ENCODE measurements at regions not wholly inside any gene's neighbourhood (a gene's known extent, or its start where the extent isn't known, plus 50 kb on each side); places are given as distances from the start of the nearest gene placed in this dataset.
"Not testable (repeated sequence)": the region's sequence is repeated elsewhere in the genome, so short reads cannot be mapped to it uniquely, and the experiment has no call there.

DNA sequence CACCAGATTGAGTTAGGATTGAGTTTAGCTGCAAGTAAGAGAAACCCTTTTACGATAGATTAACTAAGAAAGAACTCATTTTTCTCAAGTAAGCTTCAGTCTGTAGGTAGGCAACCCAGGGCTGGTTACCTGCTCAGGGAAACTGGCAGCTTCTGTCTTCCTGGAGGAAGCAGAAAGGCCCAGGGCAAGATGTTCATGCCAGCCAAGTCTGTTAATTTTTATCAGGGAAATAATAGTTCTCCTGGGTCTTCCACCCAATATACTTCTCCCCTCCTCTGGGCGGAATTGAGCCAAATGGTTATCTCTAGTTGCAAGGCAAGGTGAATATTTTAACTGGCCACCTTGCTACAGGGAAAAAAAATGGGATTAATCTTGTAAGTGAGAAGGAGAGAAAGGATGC lies 98.2 kb downstream of the UTRN start:
- H3K4me1 ChIP-seq (ENCODE audit: low read depth, poor library complexity, severe bottlenecking), result no peaks in the 10 kb centered on the region
- no peaks in the 10 kb centered on the region for H3K79me2 ChIP-seq (ENCODE audit: insufficient read depth, low read depth)
- H3K9ac ChIP-seq, result no peak overlapping the region
- H2AFZ ChIP-seq (ENCODE audit: low read depth), result no peak overlapping the region
- H3K27ac ChIP-seq, result no peak overlapping the region
- no peak overlapping the region for H3K4me2 ChIP-seq
- no peaks in the 10 kb centered on the region for H3K36me3 ChIP-seq (ENCODE audit: insufficient read depth)
- no peaks in the 10 kb centered on the region for H3K27me3 ChIP-seq (ENCODE audit: insufficient read depth, low read depth)
- no peak overlapping the region for H3K4me3 ChIP-seq (IDR thresholded peaks at IDR 0.05; ENCODE audit: insufficient read depth, low read depth, low read length)
- TF ChIP-seq, protein P1, sequence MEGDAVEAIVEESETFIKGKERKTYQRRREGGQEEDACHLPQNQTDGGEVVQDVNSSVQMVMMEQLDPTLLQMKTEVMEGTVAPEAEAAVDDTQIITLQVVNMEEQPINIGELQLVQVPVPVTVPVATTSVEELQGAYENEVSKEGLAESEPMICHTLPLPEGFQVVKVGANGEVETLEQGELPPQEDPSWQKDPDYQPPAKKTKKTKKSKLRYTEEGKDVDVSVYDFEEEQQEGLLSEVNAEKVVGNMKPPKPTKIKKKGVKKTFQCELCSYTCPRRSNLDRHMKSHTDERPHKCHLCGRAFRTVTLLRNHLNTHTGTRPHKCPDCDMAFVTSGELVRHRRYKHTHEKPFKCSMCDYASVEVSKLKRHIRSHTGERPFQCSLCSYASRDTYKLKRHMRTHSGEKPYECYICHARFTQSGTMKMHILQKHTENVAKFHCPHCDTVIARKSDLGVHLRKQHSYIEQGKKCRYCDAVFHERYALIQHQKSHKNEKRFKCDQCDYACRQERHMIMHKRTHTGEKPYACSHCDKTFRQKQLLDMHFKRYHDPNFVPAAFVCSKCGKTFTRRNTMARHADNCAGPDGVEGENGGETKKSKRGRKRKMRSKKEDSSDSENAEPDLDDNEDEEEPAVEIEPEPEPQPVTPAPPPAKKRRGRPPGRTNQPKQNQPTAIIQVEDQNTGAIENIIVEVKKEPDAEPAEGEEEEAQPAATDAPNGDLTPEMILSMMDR (conservative IDR thresholded peaks at IDR 0.05; ENCODE audit: low read depth, low read length), result no peak
- no peaks in the 10 kb centered on the region for H4K20me1 ChIP-seq (ENCODE audit: insufficient read depth)

DNA sequence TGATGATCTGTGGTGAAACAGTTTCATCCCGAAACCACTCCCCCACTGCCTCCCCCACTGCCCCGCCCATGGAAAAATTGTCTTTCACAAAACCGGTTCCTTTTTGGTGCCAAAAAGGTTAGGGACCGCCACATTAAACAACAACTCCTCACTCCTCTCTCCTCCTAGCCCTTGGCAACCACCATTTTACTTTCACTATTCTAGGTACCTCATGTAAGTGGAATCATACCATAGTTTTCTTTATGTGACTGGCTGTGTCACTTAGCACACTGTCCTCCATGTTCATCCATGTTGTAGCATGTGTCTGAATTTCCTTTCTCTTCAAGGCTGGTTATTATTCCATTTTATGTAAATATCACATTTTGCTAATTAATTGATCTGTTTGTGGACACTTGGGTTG lies 99.3 kb downstream of the UTRN start:
- no peaks in the 10 kb centered on the region for H3K36me3 ChIP-seq (ENCODE audit: insufficient read depth)
- no peaks in the 10 kb centered on the region for H3K4me1 ChIP-seq (ENCODE audit: low read depth, poor library complexity, severe bottlenecking)
- no peaks in the 10 kb centered on the region for H3K79me2 ChIP-seq (ENCODE audit: insufficient read depth, low read depth)
- H3K4me2 ChIP-seq, result no peak overlapping the region
- H3K27ac ChIP-seq, result no peak overlapping the region
- no peaks in the 10 kb centered on the region for H3K27me3 ChIP-seq (ENCODE audit: insufficient read depth, low read depth)
- TF ChIP-seq, protein P1 (conservative IDR thresholded peaks at IDR 0.05; ENCODE audit: low read depth, low read length), result no peak
- no peaks in the 10 kb centered on the region for H4K20me1 ChIP-seq (ENCODE audit: insufficient read depth)
- no peak overlapping the region for H3K4me3 ChIP-seq (IDR thresholded peaks at IDR 0.05; ENCODE audit: insufficient read depth, low read depth, low read length)
- H3K9ac ChIP-seq, result no peak overlapping the region
- no peak overlapping the region for H2AFZ ChIP-seq (ENCODE audit: low read depth)

DNA sequence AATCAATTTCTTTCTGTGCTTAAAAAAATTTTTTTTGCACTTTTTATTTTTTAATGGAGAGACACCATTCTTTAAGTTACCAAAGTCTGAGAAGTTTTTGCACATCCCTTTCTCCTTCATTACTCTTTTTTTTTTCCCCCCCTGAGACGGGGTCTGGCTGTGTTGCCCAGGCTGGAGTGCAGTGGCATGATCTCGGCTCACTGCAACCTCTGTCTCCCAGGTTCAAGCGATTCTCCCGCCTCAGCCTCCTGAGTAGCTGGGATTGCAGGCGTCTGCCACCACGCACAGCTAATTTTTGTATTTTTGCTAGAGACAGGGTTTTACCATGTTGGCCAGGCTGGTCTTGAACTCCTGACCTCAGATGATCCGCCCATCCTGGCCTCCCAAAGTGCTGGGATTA lies 104.3 kb downstream of the UTRN start:
- not testable (repeated sequence) for H4K20me1 ChIP-seq (ENCODE audit: insufficient read depth); H3K4me2 ChIP-seq; H3K4me1 ChIP-seq (ENCODE audit: low read depth, poor library complexity, severe bottlenecking); H3K79me2 ChIP-seq (ENCODE audit: insufficient read depth, low read depth); H3K4me3 ChIP-seq (IDR thresholded peaks at IDR 0.05; ENCODE audit: insufficient read depth, low read depth, low read length); H2AFZ ChIP-seq (ENCODE audit: low read depth); H3K9ac ChIP-seq; H3K27ac ChIP-seq; H3K36me3 ChIP-seq (ENCODE audit: insufficient read depth); H3K27me3 ChIP-seq (ENCODE audit: insufficient read depth, low read depth)

DNA sequence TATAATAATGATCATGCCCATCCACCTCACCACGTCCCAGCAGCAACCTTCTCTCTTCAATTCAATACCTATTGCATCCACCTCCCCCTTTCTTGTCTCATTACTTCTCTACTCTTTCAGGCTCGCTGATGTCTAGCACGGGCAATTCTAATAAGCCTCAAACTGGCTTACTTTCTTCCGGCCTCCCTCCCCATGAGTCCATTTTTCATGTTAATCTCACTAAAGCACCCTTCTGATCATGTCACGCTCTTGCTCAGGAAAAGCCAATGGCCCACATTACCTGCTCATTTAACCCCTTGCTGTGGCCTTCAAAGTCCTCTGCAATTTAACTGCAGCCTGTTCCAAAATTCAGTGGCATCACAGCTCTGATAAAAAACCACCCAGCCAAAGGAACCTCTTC lies 105.1 kb downstream of the UTRN start:
- no peaks in the 10 kb centered on the region for H3K4me1 ChIP-seq (ENCODE audit: low read depth, poor library complexity, severe bottlenecking)
- H3K27me3 ChIP-seq (ENCODE audit: insufficient read depth, low read depth), result no peaks in the 10 kb centered on the region
- no peaks in the 10 kb centered on the region for H3K79me2 ChIP-seq (ENCODE audit: insufficient read depth, low read depth)
- H2AFZ ChIP-seq (ENCODE audit: low read depth), result no peak overlapping the region
- no peaks in the 10 kb centered on the region for H4K20me1 ChIP-seq (ENCODE audit: insufficient read depth)
- H3K4me2 ChIP-seq, result no peak overlapping the region
- H3K36me3 ChIP-seq (ENCODE audit: insufficient read depth), result no peaks in the 10 kb centered on the region
- no peak overlapping the region for H3K9ac ChIP-seq
- H3K27ac ChIP-seq, result no peak overlapping the region
- TF ChIP-seq, protein P1 (conservative IDR thresholded peaks at IDR 0.05; ENCODE audit: low read depth, low read length), result no peak
- H3K4me3 ChIP-seq (IDR thresholded peaks at IDR 0.05; ENCODE audit: insufficient read depth, low read depth, low read length), result no peak overlapping the region

DNA sequence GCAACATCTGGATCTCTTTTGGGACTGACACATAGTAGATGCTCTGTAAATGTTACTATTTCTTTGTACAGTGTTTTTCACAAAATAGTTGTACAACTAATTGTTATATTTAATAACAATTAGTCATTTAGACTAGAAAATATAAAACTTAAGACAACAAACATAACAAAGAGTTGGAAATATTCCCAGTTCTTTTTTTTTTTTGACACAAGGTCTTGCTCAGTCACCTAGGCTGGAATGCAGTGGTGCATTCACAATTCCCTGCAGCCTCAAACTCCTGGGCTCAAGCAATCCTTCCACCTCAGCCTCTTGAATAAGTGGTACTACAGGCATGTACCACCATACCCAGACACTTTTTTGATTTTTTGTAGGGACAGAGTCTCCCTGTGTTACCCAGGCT lies 105.8 kb downstream of the UTRN start:
- Histone ChIP-seq H2AFZ (ENCODE audit: low read depth) (no peak overlapping the region), H3K4me1 (ENCODE audit: low read depth, poor library complexity, severe bottlenecking) (no peaks in the 10 kb centered on the region), H3K27ac (no peak overlapping the region), H3K4me3 (IDR thresholded peaks at IDR 0.05; ENCODE audit: insufficient read depth, low read depth, low read length) (no peak overlapping the region), H4K20me1 (ENCODE audit: insufficient read depth) (no peaks in the 10 kb centered on the region), H3K4me2 (no peak overlapping the region), H3K9ac (no peak overlapping the region), H3K36me3 (ENCODE audit: insufficient read depth) (no peaks in the 10 kb centered on the region), H3K27me3 (ENCODE audit: insufficient read depth, low read depth) (no peaks in the 10 kb centered on the region), H3K79me2 (ENCODE audit: insufficient read depth, low read depth) (no peaks in the 10 kb centered on the region)
- TF ChIP-seq, protein P1 (conservative IDR thresholded peaks at IDR 0.05; ENCODE audit: low read depth, low read length), result no peak

Data from KMS-11 (cell line).